IMR-90 (cell line): ENCODE measurements at regions not wholly inside any gene's neighbourhood (a gene's known extent, or its start where the extent isn't known, plus 50 kb on each side); places are given as distances from the start of the nearest gene placed in this dataset.

Source experiments
- CEBPB ChIP-seq: IDR thresholded peaks from 2 replicates; pipeline ENCODE4 v1.6.1; 2012; ENCODE audit warnings: low read depth, low read length, improper control_type of control experiment
- CTCF ChIP-seq: conservative IDR thresholded peaks from 2 replicates; pipeline ENCODE4 v1.5.1; 2012; ENCODE audit warnings: mild to moderate bottlenecking, low read depth, low read length, improper control_type of control experiment
- FOS ChIP-seq: fragments of 150-350 bp; IDR thresholded peaks from 2 replicates; pipeline ENCODE4 v1.6.1; 2016; ENCODE audit warnings: low read depth, low read length
- MAFK ChIP-seq: IDR thresholded peaks from 2 replicates; pipeline ENCODE4 v1.6.1; 2012; ENCODE audit warnings: low read depth, low read length, improper control_type of control experiment
- MXI1 ChIP-seq: IDR thresholded peaks from 2 replicates; pipeline ENCODE4 v1.6.1; 2012; ENCODE audit warnings: low read depth, mild to moderate bottlenecking, low read length, moderate library complexity, borderline replicate concordance
- POLR2A ChIP-seq: IDR thresholded peaks from 2 replicates; pipeline ENCODE4 v1.6.1; 2012; ENCODE audit warnings: mild to moderate bottlenecking, low read depth, low read length
- RFX5 ChIP-seq: IDR thresholded peaks from 2 replicates; pipeline ENCODE4 v1.8.0; 2012; ENCODE audit warnings: low read depth, mild to moderate bottlenecking, low read length, moderate library complexity
- SMC3 ChIP-seq: fragments of 150-350 bp; IDR thresholded peaks from 2 replicates; pipeline ENCODE4 v1.6.1; 2016; ENCODE audit warnings: low read depth, mild to moderate bottlenecking, antibody characterized with exemption, low read length, moderate library complexity
- TF ChIP-seq, protein P1 (sequence below): fragments of 150-350 bp; IDR thresholded peaks from 2 replicates; pipeline ENCODE4 v1.6.1; 2017; ENCODE audit warnings: mild to moderate bottlenecking, antibody characterized with exemption, low read length, low read depth

GRCh38 chr11:37695283-37695682 lies 1097.2 kb upstream of the RAG2 start:
- TF ChIP-seq CTCF (no peak), CEBPB (no peak), POLR2A (no peak), SMC3 (no peak), RFX5 (no peak), MAFK (no peak), MXI1 (no peak), FOS (no peak)
- TF ChIP-seq, protein P1, sequence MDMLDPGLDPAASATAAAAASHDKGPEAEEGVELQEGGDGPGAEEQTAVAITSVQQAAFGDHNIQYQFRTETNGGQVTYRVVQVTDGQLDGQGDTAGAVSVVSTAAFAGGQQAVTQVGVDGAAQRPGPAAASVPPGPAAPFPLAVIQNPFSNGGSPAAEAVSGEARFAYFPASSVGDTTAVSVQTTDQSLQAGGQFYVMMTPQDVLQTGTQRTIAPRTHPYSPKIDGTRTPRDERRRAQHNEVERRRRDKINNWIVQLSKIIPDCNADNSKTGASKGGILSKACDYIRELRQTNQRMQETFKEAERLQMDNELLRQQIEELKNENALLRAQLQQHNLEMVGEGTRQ: no peak
